CD4-positive, alpha-beta memory T cell (primary cell): ENCODE measurements at regions not wholly inside any gene's neighbourhood (a gene's known extent, or its start where the extent isn't known, plus 50 kb on each side); places are given as distances from the start of the nearest gene placed in this dataset.

Experiments
- CTCF ChIA-PET: fragments of 350-600 bp; sonication (Branson Sonifier 250); formaldehyde crosslinking; loops from one replicate; lab custom pipeline; 2021; ENCODE audit warnings: inconsistent platforms; ENCODE audit not compliant: partially characterized antibody; lab: Charles Lee
- POLR2A ChIA-PET: fragments of 350-600 bp; sonication (Branson Sonifier 250); formaldehyde crosslinking; loops from one replicate; lab custom pipeline; 2021; ENCODE audit not compliant: partially characterized antibody; lab: Charles Lee
- DNase-seq, 5 donors: peaks; one replicate each; pipeline versions ENCODE4 v3.0.0 to v3.0.0-alpha.2; 2020 to 2022; ENCODE audit warnings: mixed read lengths in 1 of 5
- H3K27ac ChIP-seq: one replicate; pipeline ENCODE4 v1.7.0; 2013; ENCODE audit warnings: low read depth, low read length
- H3K27me3 ChIP-seq: 2 replicates; pipeline ENCODE4 v1.7.0; 2013; ENCODE audit warnings: mild to moderate bottlenecking, low read length, moderate library complexity; ENCODE audit not compliant: insufficient read depth
- H3K36me3 ChIP-seq: 2 replicates; pipeline ENCODE4 v1.7.0; 2013; ENCODE audit warnings: mild to moderate bottlenecking, low read length, moderate library complexity; ENCODE audit not compliant: insufficient read depth
- H3K4me1 ChIP-seq: 2 replicates; pipeline ENCODE4 v1.7.0; 2013; ENCODE audit warnings: mild to moderate bottlenecking, low read length, moderate library complexity; ENCODE audit not compliant: insufficient read depth
- H3K4me3 ChIP-seq, 2 donors: one replicate each; pipeline ENCODE4 v1.7.0; 2013; ENCODE audit warnings: low read length in 2 of 2, mild to moderate bottlenecking in 1 of 2
- H3K9me3 ChIP-seq, 2 donors: one replicate each; pipeline ENCODE4 v1.7.0; 2013; ENCODE audit warnings: low read length in 2 of 2, control low read depth in 1 of 2; ENCODE audit not compliant: control insufficient read depth in 1 of 2
- H3K27ac Mint-ChIP-seq, 7 donors: one replicate each; pipeline ENCODE4 v1.8.0; 2020 to 2021; ENCODE audit warnings: mixed read lengths in 7 of 7, mild to moderate bottlenecking in 6 of 7, inconsistent platforms in 3 of 7, moderate library complexity in 3 of 7
- H3K27me3 Mint-ChIP-seq, 2 donors: one replicate each; pipeline ENCODE4 v1.8.0; 2020 to 2021; ENCODE audit warnings: mixed read lengths in 2 of 2
- H3K36me3 Mint-ChIP-seq, 2 donors: one replicate each; pipeline ENCODE4 v1.8.0; 2020 to 2021; ENCODE audit warnings: mixed read lengths in 2 of 2, inconsistent platforms in 1 of 2, mild to moderate bottlenecking in 1 of 2
- H3K4me1 Mint-ChIP-seq, 4 donors: one replicate each; pipeline ENCODE4 v1.8.0; 2020 to 2021; ENCODE audit warnings: mixed read lengths in 4 of 4, mild to moderate bottlenecking in 1 of 4
- H3K4me3 Mint-ChIP-seq, 8 donors: one replicate each; pipeline ENCODE4 v1.8.0; 2020 to 2021; ENCODE audit warnings: mixed read lengths in 8 of 8, mild to moderate bottlenecking in 7 of 8, moderate library complexity in 6 of 8, inconsistent platforms in 3 of 8
- H3K9me3 Mint-ChIP-seq, 8 donors: one replicate each; pipeline ENCODE4 v1.8.0; 2020 to 2021; ENCODE audit warnings: mixed read lengths in 8 of 8, mild to moderate bottlenecking in 5 of 8, inconsistent platforms in 3 of 8, moderate library complexity in 1 of 8
- intact Hi-C: fragments of 100-400 bp; cut with micrococcal nuclease; formaldehyde crosslinking; loops from one replicate; pipeline ENCODE4 v1.15.1; 2023

GRCh38 chr2:219772103-219772635 is 144.7 kb downstream of the SLC4A3 start:
- H3K27ac Mint-ChIP-seq = no peak overlapping the region
- H3K36me3 Mint-ChIP-seq = no peaks in the 10 kb centered on the region
- CTCF ChIA-PET = no interaction called here
- no peaks in the 10 kb centered on the region for H3K9me3 ChIP-seq
- intact Hi-C loops = no loop called here
- no peak overlapping the region for H3K27ac ChIP-seq
- no peak for DNase-seq
- H3K4me1 ChIP-seq = no peaks in the 10 kb centered on the region
- peaks cover 1% of the 10 kb centered on the region in 2 donors for H3K27me3 Mint-ChIP-seq
- peaks cover 0 to 11% (median 1%) of the 10 kb centered on the region in 8 donors for H3K9me3 Mint-ChIP-seq
- no peaks in the 10 kb centered on the region for H3K27me3 ChIP-seq
- no peaks in the 10 kb centered on the region for H3K4me1 Mint-ChIP-seq
- POLR2A ChIA-PET = no interaction called here
- no peak overlapping the region for H3K4me3 Mint-ChIP-seq
- no peaks in the 10 kb centered on the region for H3K36me3 ChIP-seq
- H3K4me3 ChIP-seq = no peak overlapping the region

- no peak overlapping the region for H3K4me3 ChIP-seq
- no peak for DNase-seq
- no peak overlapping the region for H3K27ac Mint-ChIP-seq
- H3K9me3 Mint-ChIP-seq = peaks cover 0 to 11% (median 1%) of the 10 kb centered on the region in 8 donors
- CTCF ChIA-PET = interaction anchor here (1.1 kb wide), 1 partner anchor 13 kb away, joined by 3 read pairs; no protein-coding TSS in a partner anchor
- no peaks in the 10 kb centered on the region for H3K36me3 ChIP-seq
- intact Hi-C loops = no loop called here
- H3K36me3 Mint-ChIP-seq = no peaks in the 10 kb centered on the region
- no peaks in the 10 kb centered on the region for H3K4me1 Mint-ChIP-seq
- no peaks in the 10 kb centered on the region for H3K27me3 ChIP-seq
- POLR2A ChIA-PET = no interaction called here
- peaks cover 0 to 5% of the 10 kb centered on the region in 2 donors for H3K27me3 Mint-ChIP-seq
- H3K4me3 Mint-ChIP-seq = no peak overlapping the region
- no peaks in the 10 kb centered on the region for H3K9me3 ChIP-seq
- no peak overlapping the region for H3K27ac ChIP-seq
- no peaks in the 10 kb centered on the region for H3K4me1 ChIP-seq
These were observed 145.3 kb downstream of the SLC4A3 start for GRCh38 chr2:219772697-219773096.

- Histone ChIP-seq H3K36me3 (no peaks in the 10 kb centered on the region), H3K4me1 (no peaks in the 10 kb centered on the region), H3K27ac (no peak overlapping the region), H3K9me3 (no peaks in the 10 kb centered on the region), H3K27me3 (no peaks in the 10 kb centered on the region), H3K4me3 (no peak overlapping the region)
- Mint-ChIP-seq H3K27ac (no peak overlapping the region), H3K27me3 (peaks cover 5 to 8% of the 10 kb centered on the region in 2 donors), H3K4me3 (peak overlapping the region in 1 of 8 donors; percentile 11), H3K36me3 (no peaks in the 10 kb centered on the region), H3K4me1 (no peaks in the 10 kb centered on the region), H3K9me3 (peaks cover 0 to 3% (median 0%) of the 10 kb centered on the region in 8 donors)
- ChIA-PET CTCF (no interaction called here), POLR2A (no interaction called here)
- DNase-seq = no peak
- intact Hi-C loops = no loop called here
These were observed 148.1 kb downstream of the SLC4A3 start for GRCh38 chr2:219775506-219775905.

GRCh38 chr2:219777388-219777787 is 150.0 kb downstream of the SLC4A3 start:
- peaks cover 7 to 8% of the 10 kb centered on the region in 2 donors for H3K27me3 Mint-ChIP-seq
- ChIA-PET CTCF (no interaction called here), POLR2A (no interaction called here)
- H3K9me3 Mint-ChIP-seq = peaks cover 0 to 3% (median 0%) of the 10 kb centered on the region in 8 donors
- no peaks in the 10 kb centered on the region for H3K36me3 Mint-ChIP-seq
- no peaks in the 10 kb centered on the region for H3K27me3 ChIP-seq
- H3K27ac ChIP-seq = no peak overlapping the region
- H3K4me1 ChIP-seq = no peaks in the 10 kb centered on the region
- no peak overlapping the region for H3K4me3 Mint-ChIP-seq
- DNase-seq = no peak
- H3K9me3 ChIP-seq = no peaks in the 10 kb centered on the region
- H3K27ac Mint-ChIP-seq = no peak overlapping the region
- intact Hi-C loops = no loop called here
- H3K36me3 ChIP-seq = no peaks in the 10 kb centered on the region
- H3K4me3 ChIP-seq = no peak overlapping the region
- no peaks in the 10 kb centered on the region for H3K4me1 Mint-ChIP-seq

GRCh38 chr2:219778189-219778588 is 150.8 kb downstream of the SLC4A3 start:
- Histone ChIP-seq H3K27me3 (no peaks in the 10 kb centered on the region), H3K4me1 (no peaks in the 10 kb centered on the region), H3K4me3 (no peak overlapping the region), H3K9me3 (no peaks in the 10 kb centered on the region), H3K36me3 (no peaks in the 10 kb centered on the region), H3K27ac (no peak overlapping the region)
- no peak overlapping the region for H3K27ac Mint-ChIP-seq
- peaks cover 0 to 3% (median 0%) of the 10 kb centered on the region in 8 donors for H3K9me3 Mint-ChIP-seq
- ChIA-PET CTCF (interaction anchor here (0.6 kb wide), 1 partner anchor 1091 kb away, joined by 3 read pairs; no protein-coding TSS in a partner anchor), POLR2A (no interaction called here)
- H3K4me1 Mint-ChIP-seq = no peaks in the 10 kb centered on the region
- intact Hi-C loops = no loop called here
- peaks cover 7 to 8% of the 10 kb centered on the region in 2 donors for H3K27me3 Mint-ChIP-seq
- H3K4me3 Mint-ChIP-seq = no peak overlapping the region
- no peaks in the 10 kb centered on the region for H3K36me3 Mint-ChIP-seq
- DNase-seq = no peak

GRCh38 chr2:219782737-219783348 is 155.4 kb downstream of the SLC4A3 start:
- H3K27me3 ChIP-seq = no peaks in the 10 kb centered on the region
- POLR2A ChIA-PET = no interaction called here
- peaks cover 5 to 10% of the 10 kb centered on the region in 2 donors for H3K27me3 Mint-ChIP-seq
- H3K27ac ChIP-seq = no peak overlapping the region
- H3K36me3 Mint-ChIP-seq = no peaks in the 10 kb centered on the region
- no peak overlapping the region for H3K27ac Mint-ChIP-seq
- H3K9me3 ChIP-seq = no peaks in the 10 kb centered on the region
- no peaks in the 10 kb centered on the region for H3K36me3 ChIP-seq
- H3K9me3 Mint-ChIP-seq = peaks cover 0 to 6% (median 0%) of the 10 kb centered on the region in 8 donors
- no peaks in the 10 kb centered on the region for H3K4me1 ChIP-seq
- CTCF ChIA-PET = no interaction called here
- H3K4me3 ChIP-seq = no peak overlapping the region
- DNase-seq = no peak
- H3K4me1 Mint-ChIP-seq = no peaks in the 10 kb centered on the region
- no peak overlapping the region for H3K4me3 Mint-ChIP-seq
- intact Hi-C loops = no loop called here

- no peak overlapping the region for H3K27ac ChIP-seq
- no peak overlapping the region for H3K4me3 ChIP-seq
- no peaks in the 10 kb centered on the region for H3K36me3 ChIP-seq
- ChIA-PET POLR2A (no interaction called here), CTCF (no interaction called here)
- H3K27me3 ChIP-seq = no peaks in the 10 kb centered on the region
- H3K9me3 ChIP-seq = no peaks in the 10 kb centered on the region
- Mint-ChIP-seq H3K9me3 (peaks cover 0 to 6% (median 0%) of the 10 kb centered on the region in 8 donors), H3K4me3 (no peak overlapping the region), H3K27me3 (peaks cover 5% of the 10 kb centered on the region in 2 donors), H3K36me3 (no peaks in the 10 kb centered on the region), H3K4me1 (no peaks in the 10 kb centered on the region), H3K27ac (no peak overlapping the region)
- intact Hi-C loops = no loop called here
- H3K4me1 ChIP-seq = no peaks in the 10 kb centered on the region
- DNase-seq = no peak
These were observed 156.0 kb downstream of the SLC4A3 start for GRCh38 chr2:219783359-219783975.
